Loucy (cell line): ENCODE measurements at regions not wholly inside any gene's neighbourhood (a gene's known extent, or its start where the extent isn't known, plus 50 kb on each side); places are given as distances from the start of the nearest gene placed in this dataset.

Experiments used
- CTCF ChIP-seq: fragments of 200-600 bp; sonication (generic); conservative IDR thresholded peaks from 2 replicates; pipeline ENCODE4 v1.5.1; 2014; ENCODE audit warnings: mild to moderate bottlenecking, antibody characterized with exemption, low read length
- EZH2phosphoT487 ChIP-seq: fragments of 200-600 bp; IDR thresholded peaks from 2 replicates; pipeline ENCODE4 v1.6.1; 2018; ENCODE audit warnings: antibody characterized with exemption, mild to moderate bottlenecking, moderate library complexity, borderline replicate concordance

GRCh38 chr6:21524201-21524600 lies 69.3 kb upstream of the SOX4 start:
- TF ChIP-seq EZH2phosphoT487 (no peak), CTCF (no peak)
